Vagina (tissue), 2 donors: ENCODE measurements at regions not wholly inside any gene's neighbourhood (a gene's known extent, or its start where the extent isn't known, plus 50 kb on each side); places are given as distances from the start of the nearest gene placed in this dataset.

ENCODE experiments used
- DNase-seq, 2 donors: peaks; one replicate each; pipeline ENCODE4 v3.0.0-alpha.2; 2017; ENCODE audit errors: extremely low spot score in 2 of 2
- H3K27ac ChIP-seq: fragments of 200-600 bp; sonication (generic); one replicate; pipeline ENCODE4 v1.5.1; 2019
- H3K27me3 ChIP-seq: fragments of 200-600 bp; sonication (generic); one replicate; pipeline ENCODE4 v1.5.1; 2019
- H3K36me3 ChIP-seq, 2 donors: fragments of 200-600 bp; sonication (generic); one replicate each; pipeline ENCODE4 v1.5.1; 2017 to 2019
- H3K4me1 ChIP-seq: fragments of 200-600 bp; sonication (generic); one replicate; pipeline ENCODE4 v1.5.1; 2019
- H3K4me3 ChIP-seq, 2 donors: fragments of 200-600 bp; sonication (generic); 1 replicate in 1 of 2; 2 replicates in 1 of 2; pipeline ENCODE4 v1.5.1; 2016 to 2019
- H3K9me3 ChIP-seq: fragments of 200-600 bp; sonication (generic); one replicate; pipeline ENCODE4 v1.5.1; 2019
- POLR2A ChIP-seq, 2 donors: fragments of 450-650 bp; IDR thresholded peaks; one replicate each; pipeline ENCODE4 v1.6.1; 2017; ENCODE audit warnings: antibody characterized with exemption in 2 of 2, mild to moderate bottlenecking in 2 of 2, moderate library complexity in 2 of 2
- POLR2AphosphoS5 ChIP-seq, 2 donors: sonication (generic); formaldehyde crosslinking; IDR thresholded peaks; one replicate each; pipeline ENCODE4 v1.9.0; 2017; ENCODE audit warnings: antibody characterized with exemption in 2 of 2, mild to moderate bottlenecking in 2 of 2, low read depth in 1 of 2; ENCODE audit not compliant: insufficient read depth in 1 of 2
- intact Hi-C: fragments of 100-400 bp; cut with DNase I; formaldehyde crosslinking; loops from one replicate; pipeline ENCODE4 v1.15.1; 2023
- TF ChIP-seq, protein P1 (sequence below), 3 experiments: fragments of 450-650 bp in 2 of 3; fragments of 200-600 bp in 1 of 3; sonication (generic) in 1 of 3; IDR thresholded peaks; one replicate each; pipeline ENCODE4 v1.5.1; 2017 to 2019; ENCODE audit warnings: antibody characterized with exemption in 3 of 3, mild to moderate bottlenecking in 2 of 3, moderate library complexity in 2 of 3

DNA sequence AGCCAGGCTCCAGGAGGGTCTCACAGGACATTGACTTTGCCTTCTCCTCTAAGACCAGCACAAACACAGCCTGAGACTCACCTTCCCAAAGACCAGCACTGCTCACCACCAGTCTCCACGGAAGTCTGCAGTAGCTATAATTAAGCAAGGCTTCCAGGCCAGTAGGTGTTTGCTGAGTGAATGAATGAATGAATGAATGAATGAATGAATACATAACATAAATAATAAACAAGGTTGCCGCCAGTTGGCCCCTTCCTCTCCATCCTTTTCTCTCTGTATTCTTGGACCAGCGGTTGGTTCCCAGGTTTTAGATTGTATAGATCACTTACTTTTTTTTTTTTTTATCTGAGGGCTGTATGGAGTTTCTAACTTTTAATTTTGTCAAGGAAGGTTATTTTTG, 222.4 kb upstream of the ID2 start:
- intact Hi-C loops = no loop called here
- Histone ChIP-seq H3K4me3 (no peak overlapping the region), H3K36me3 (no peaks in the 10 kb centered on the region), H3K27ac (no peak overlapping the region), H3K9me3 (no peaks in the 10 kb centered on the region), H3K4me1 (no peaks in the 10 kb centered on the region), H3K27me3 (no peaks in the 10 kb centered on the region)
- no peak for DNase-seq
- TF ChIP-seq POLR2AphosphoS5 (IDR thresholded peaks at IDR 0.05; ENCODE audit: insufficient read depth in 1 of 2, low read depth in 1 of 2) (no peak), POLR2A (IDR thresholded peaks at IDR 0.05) (no peak)
- TF ChIP-seq, protein P1, sequence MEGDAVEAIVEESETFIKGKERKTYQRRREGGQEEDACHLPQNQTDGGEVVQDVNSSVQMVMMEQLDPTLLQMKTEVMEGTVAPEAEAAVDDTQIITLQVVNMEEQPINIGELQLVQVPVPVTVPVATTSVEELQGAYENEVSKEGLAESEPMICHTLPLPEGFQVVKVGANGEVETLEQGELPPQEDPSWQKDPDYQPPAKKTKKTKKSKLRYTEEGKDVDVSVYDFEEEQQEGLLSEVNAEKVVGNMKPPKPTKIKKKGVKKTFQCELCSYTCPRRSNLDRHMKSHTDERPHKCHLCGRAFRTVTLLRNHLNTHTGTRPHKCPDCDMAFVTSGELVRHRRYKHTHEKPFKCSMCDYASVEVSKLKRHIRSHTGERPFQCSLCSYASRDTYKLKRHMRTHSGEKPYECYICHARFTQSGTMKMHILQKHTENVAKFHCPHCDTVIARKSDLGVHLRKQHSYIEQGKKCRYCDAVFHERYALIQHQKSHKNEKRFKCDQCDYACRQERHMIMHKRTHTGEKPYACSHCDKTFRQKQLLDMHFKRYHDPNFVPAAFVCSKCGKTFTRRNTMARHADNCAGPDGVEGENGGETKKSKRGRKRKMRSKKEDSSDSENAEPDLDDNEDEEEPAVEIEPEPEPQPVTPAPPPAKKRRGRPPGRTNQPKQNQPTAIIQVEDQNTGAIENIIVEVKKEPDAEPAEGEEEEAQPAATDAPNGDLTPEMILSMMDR (IDR thresholded peaks at IDR 0.05) = no peak

DNA sequence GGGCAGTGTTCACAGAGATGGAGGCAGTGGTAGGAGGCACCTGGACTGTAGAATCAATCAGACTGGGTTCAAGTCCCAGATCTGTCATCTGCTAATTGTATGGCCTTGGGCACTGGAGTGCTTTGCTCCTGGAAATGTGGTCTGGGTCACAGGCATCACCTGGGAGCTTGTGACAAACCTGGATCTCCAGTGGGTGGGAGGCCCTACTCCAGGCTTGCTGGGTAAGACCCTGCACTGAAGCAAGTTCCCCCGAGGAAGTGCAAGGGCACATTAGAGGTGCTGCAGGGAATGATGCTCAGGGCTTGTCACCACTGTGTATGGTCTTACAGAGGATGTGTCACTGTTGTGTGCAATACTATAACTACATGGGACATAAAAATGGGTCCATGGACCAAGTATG, 220.5 kb upstream of the ID2 start:
- no peaks in the 10 kb centered on the region for H3K9me3 ChIP-seq
- intact Hi-C loops = no loop called here
- TF ChIP-seq POLR2A (IDR thresholded peaks at IDR 0.05) (no peak), POLR2AphosphoS5 (IDR thresholded peaks at IDR 0.05; ENCODE audit: insufficient read depth in 1 of 2, low read depth in 1 of 2) (no peak)
- TF ChIP-seq, protein P1 (IDR thresholded peaks at IDR 0.05) = no peak
- no peaks in the 10 kb centered on the region for H3K4me1 ChIP-seq
- H3K36me3 ChIP-seq = no peaks in the 10 kb centered on the region
- no peak overlapping the region for H3K4me3 ChIP-seq
- DNase-seq = no peak
- no peaks in the 10 kb centered on the region for H3K27me3 ChIP-seq
- H3K27ac ChIP-seq = no peak overlapping the region

DNA sequence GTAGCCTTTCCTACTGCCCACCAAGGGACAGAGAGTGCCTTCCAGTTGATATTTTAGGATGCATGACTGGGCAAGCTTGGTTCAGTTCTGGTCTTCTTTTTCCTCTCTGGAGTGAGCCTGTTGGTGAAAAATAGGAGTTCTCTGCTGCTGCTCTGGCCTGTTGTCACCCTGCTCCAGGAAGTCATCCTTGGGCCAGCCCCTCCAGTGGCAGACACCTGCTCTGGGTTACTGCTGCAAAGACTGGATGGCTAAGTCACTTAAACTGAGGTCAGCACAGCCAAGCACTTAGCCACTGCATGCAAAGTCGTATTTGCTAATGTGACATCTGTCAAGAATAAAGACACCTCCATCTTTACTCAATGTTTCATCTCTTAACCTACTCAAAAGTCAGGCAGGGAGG, 219.6 kb upstream of the ID2 start:
- H3K27me3 ChIP-seq = no peaks in the 10 kb centered on the region
- intact Hi-C loops = no loop called here
- no peak for DNase-seq
- TF ChIP-seq, protein P1 (IDR thresholded peaks at IDR 0.05) = no peak
- TF ChIP-seq POLR2AphosphoS5 (IDR thresholded peaks at IDR 0.05; ENCODE audit: insufficient read depth in 1 of 2, low read depth in 1 of 2) = no peak
- no peak for TF ChIP-seq POLR2A (IDR thresholded peaks at IDR 0.05)
- H3K4me3 ChIP-seq = no peak overlapping the region
- no peaks in the 10 kb centered on the region for H3K36me3 ChIP-seq
- H3K4me1 ChIP-seq = no peaks in the 10 kb centered on the region
- no peaks in the 10 kb centered on the region for H3K9me3 ChIP-seq
- H3K27ac ChIP-seq = no peak overlapping the region

DNA sequence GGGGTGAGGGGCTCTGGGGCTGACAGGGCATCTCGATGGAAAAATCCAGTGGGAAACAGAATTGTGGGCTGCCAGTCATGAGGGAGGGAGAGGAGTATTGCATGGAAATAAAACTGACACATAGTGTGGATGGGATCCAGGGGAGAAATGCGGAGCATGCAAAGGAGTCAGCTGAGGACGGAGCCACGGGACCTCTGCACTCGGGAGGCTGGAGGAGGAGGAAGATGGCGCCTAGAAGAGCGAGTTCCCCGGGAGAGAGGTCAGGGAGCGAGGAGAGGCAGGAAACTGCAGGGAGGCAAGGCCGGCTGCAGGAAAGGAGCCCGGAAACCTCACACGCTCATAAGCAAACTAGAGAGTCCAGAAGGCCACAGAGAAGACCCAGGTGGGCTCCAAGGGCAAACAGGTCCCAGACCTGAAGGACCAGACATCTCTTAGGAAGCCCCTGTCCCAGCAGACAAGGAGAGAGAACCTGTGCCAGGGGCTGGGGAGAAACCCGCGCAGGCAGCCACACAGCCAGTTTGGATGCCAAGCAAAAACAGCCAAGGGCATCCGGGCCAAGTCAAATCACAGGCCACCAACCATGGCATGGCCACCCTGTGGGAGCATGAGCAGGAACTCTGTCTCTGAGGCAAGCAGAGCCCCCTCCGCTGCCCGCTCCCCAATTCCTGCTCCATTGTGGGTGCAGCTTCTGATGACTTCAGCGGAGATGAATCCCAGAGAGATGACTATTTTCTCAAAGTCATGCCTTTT, 218.8 kb upstream of the ID2 start:
- no peaks in the 10 kb centered on the region for H3K4me1 ChIP-seq
- no peak overlapping the region for H3K4me3 ChIP-seq
- no peaks in the 10 kb centered on the region for H3K9me3 ChIP-seq
- DNase-seq = no peak
- intact Hi-C loops = no loop called here
- TF ChIP-seq POLR2AphosphoS5 (IDR thresholded peaks at IDR 0.05; ENCODE audit: insufficient read depth in 1 of 2, low read depth in 1 of 2) (no peak), POLR2A (IDR thresholded peaks at IDR 0.05) (no peak)
- TF ChIP-seq, protein P1 (IDR thresholded peaks at IDR 0.05) = no peak
- no peaks in the 10 kb centered on the region for H3K27me3 ChIP-seq
- H3K27ac ChIP-seq = no peak overlapping the region
- H3K36me3 ChIP-seq = no peaks in the 10 kb centered on the region

DNA sequence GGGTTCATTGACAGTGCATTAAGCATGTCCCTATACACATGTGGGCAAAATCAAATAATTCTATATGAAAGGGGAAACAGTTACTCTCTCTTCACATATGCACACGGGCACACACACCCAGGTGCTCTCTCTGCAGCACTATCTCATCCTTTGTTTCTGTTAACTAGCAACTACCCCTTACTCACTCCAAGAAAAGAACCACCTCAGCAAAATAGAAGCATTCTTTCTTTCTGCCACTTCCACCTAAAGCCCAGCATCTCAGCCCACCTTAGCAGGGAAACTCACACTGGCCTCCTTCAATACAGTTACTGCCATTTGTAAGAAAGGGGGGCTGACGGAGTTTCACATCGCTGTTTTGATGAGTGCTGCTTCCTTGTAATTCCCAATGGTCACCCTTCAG, 216.3 kb upstream of the ID2 start:
- no peak for DNase-seq
- H3K27ac ChIP-seq = no peak overlapping the region
- intact Hi-C loops = no loop called here
- H3K9me3 ChIP-seq = no peaks in the 10 kb centered on the region
- TF ChIP-seq POLR2AphosphoS5 (IDR thresholded peaks at IDR 0.05; ENCODE audit: insufficient read depth in 1 of 2, low read depth in 1 of 2) = no peak
- TF ChIP-seq POLR2A (IDR thresholded peaks at IDR 0.05) = no peak
- TF ChIP-seq, protein P1 (IDR thresholded peaks at IDR 0.05) = no peak
- H3K4me1 ChIP-seq = no peaks in the 10 kb centered on the region
- no peak overlapping the region for H3K4me3 ChIP-seq
- H3K27me3 ChIP-seq = no peaks in the 10 kb centered on the region
- no peaks in the 10 kb centered on the region for H3K36me3 ChIP-seq
